HepG2 (cell line): ENCODE measurements at regions not wholly inside any gene's neighbourhood (a gene's known extent, or its start where the extent isn't known, plus 50 kb on each side); places are given as distances from the start of the nearest gene placed in this dataset.

Experiments
- ATAC-seq: fragments of 200-7000 bp; cut with Tn5 transposase; 3 replicates; pipeline ENCODE4 v1.9.1; 2020; ENCODE audit warnings: mild to moderate bottlenecking, moderate library complexity
- BruUV-seq: library from RNA; stranded (reverse); fragments of 400-500 nt; replicated peaks from 2 replicates; lab custom pipeline; 2021; lab: Mats Ljungman, UMichigan
- CTCF ChIA-PET: fragments of 300-600 bp; formaldehyde crosslinking; extraction: SDS; loops from one replicate; lab custom pipeline; 2021; ENCODE audit warnings: low total read pairs, inconsistent platforms, low intra/inter-chr PET ratio; lab: Yijun Ruan, JAX
- POLR2A ChIA-PET: fragments of 350-600 bp; sonication (Branson Sonifier 250); formaldehyde crosslinking; loops from one replicate; lab custom pipeline; 2020; ENCODE audit warnings: antibody characterized with exemption, inconsistent platforms; lab: Yijun Ruan, JAX
- DNase-seq: peaks from one replicate; pipeline ENCODE4 v3.0.0-alpha.2; 2015; ENCODE audit warnings: low spot score
- FAIRE-seq: peaks from 3 replicates; lab custom pipeline; 2011; peaks lifted over from hg19 to GRCh38; lab: Jason Lieb, UNC
- H2AFZ ChIP-seq: one replicate; pipeline ENCODE4 v1.6.1; 2011; ENCODE audit warnings: low read length, inconsistent platforms
- H3K27ac ChIP-seq: fragments of 300-600 bp; 3 replicates; pipeline ENCODE4 v1.8.0; 2011; ENCODE audit warnings: mixed run types, mild to moderate bottlenecking, mixed read lengths, low read length, inconsistent platforms; ENCODE audit not compliant: insufficient read depth; ENCODE audit errors: extremely low read length
- H3K27me3 ChIP-seq, 2 experiments: fragments of 200-600 bp in 1 of 2; 2 replicates in 1 of 2; 3 replicates in 1 of 2; pipeline versions ENCODE4 v1.6.0 to v1.8.0; 2011; ENCODE audit warnings: low read length in 2 of 2, mild to moderate bottlenecking in 2 of 2, moderate library complexity in 2 of 2, inconsistent platforms in 1 of 2; ENCODE audit not compliant: insufficient read depth in 2 of 2, control insufficient read depth in 1 of 2
- H3K36me3 ChIP-seq, 2 experiments: fragments of 200-600 bp in 1 of 2; replicated peaks in 1 of 2; 2 replicates in 1 of 2; 3 replicates in 1 of 2; pipeline versions ENCODE4 v1.5.1 to v1.8.0; 2011; ENCODE audit warnings: low read length in 2 of 2, inconsistent platforms in 1 of 2; ENCODE audit not compliant: insufficient read depth in 2 of 2, control insufficient read depth in 1 of 2
- H3K4me1 ChIP-seq: 2 replicates; pipeline ENCODE4 v1.5.1; 2012; ENCODE audit warnings: low read length, inconsistent platforms; ENCODE audit not compliant: insufficient read depth
- H3K4me2 ChIP-seq: 2 replicates; pipeline ENCODE4 v1.6.0; 2011; ENCODE audit warnings: low read depth, low read length, inconsistent platforms
- H3K4me3 ChIP-seq, 3 experiments: fragments of 200-600 bp in 1 of 3; sonication (generic), shearing (Covaris generic) in 1 of 3; replicated peaks in 1 of 3; 2 replicates each; pipeline ENCODE4 v1.5.1; 2011 to 2016; ENCODE audit warnings: low read length in 3 of 3, inconsistent platforms in 2 of 3, low read depth in 2 of 3, mild to moderate bottlenecking in 2 of 3, control low read depth in 1 of 3, mixed read lengths in 1 of 3; ENCODE audit not compliant: insufficient read depth in 1 of 3
- H3K79me2 ChIP-seq: one replicate; pipeline ENCODE4 v1.6.1; 2011; ENCODE audit warnings: low read length, inconsistent platforms; ENCODE audit not compliant: insufficient read depth
- H3K9ac ChIP-seq: 2 replicates; pipeline ENCODE4 v1.6.0; 2011; ENCODE audit warnings: mild to moderate bottlenecking, low read depth, low read length, inconsistent platforms; ENCODE audit not compliant: insufficient read depth
- H3K9me3 ChIP-seq: 2 replicates; pipeline ENCODE4 v1.5.1; 2012; ENCODE audit warnings: mild to moderate bottlenecking, low read length
- H4K20me1 ChIP-seq: 2 replicates; pipeline ENCODE4 v1.6.0; 2011; ENCODE audit warnings: inconsistent platforms, mild to moderate bottlenecking, low read length, moderate library complexity; ENCODE audit not compliant: insufficient read depth
- ATM ChIP-seq: fragments of 450-650 bp; IDR thresholded peaks from 2 replicates; pipeline ENCODE4 v1.7.1; 2017; ENCODE audit warnings: mild to moderate bottlenecking, borderline replicate concordance
- BCL3 ChIP-seq: sonication (generic); formaldehyde crosslinking; IDR thresholded peaks from 2 replicates; pipeline ENCODE4 v1.5.1; 2020; ENCODE audit warnings: mild to moderate bottlenecking, missing genetic modification reagents, moderate library complexity
- HMGXB3 ChIP-seq: sonication (generic); formaldehyde crosslinking; IDR thresholded peaks from 2 replicates; pipeline ENCODE4 v1.4.0; 2020; ENCODE audit warnings: missing genetic modification reagents, borderline replicate concordance
- HNF4G ChIP-seq, 2 experiments: sonication (generic) in 1 of 2; formaldehyde crosslinking in 1 of 2; IDR thresholded peaks; 2 replicates each; pipeline versions ENCODE4 v1.4.0 to v1.6.1; 2011 to 2020; ENCODE audit warnings: borderline replicate concordance in 2 of 2, low read depth in 2 of 2, mild to moderate bottlenecking in 2 of 2, low read length in 1 of 2, missing genetic modification reagents in 1 of 2, moderate library complexity in 1 of 2
- HNRNPUL1 ChIP-seq: fragments of 200-400 bp; formaldehyde crosslinking; IDR thresholded peaks from 2 replicates; pipeline ENCODE4 v1.6.1; 2017; ENCODE audit warnings: low read depth, mild to moderate bottlenecking, low read length, moderate library complexity
- NPAS2 ChIP-seq: sonication (generic); formaldehyde crosslinking; IDR thresholded peaks from 2 replicates; pipeline ENCODE4 v1.8.0; 2022; ENCODE audit warnings: mild to moderate bottlenecking, missing genetic modification reagents, borderline replicate concordance
- RBAK ChIP-seq: sonication (generic); formaldehyde crosslinking; IDR thresholded peaks from 2 replicates; pipeline ENCODE4 v1.5.1; 2020; ENCODE audit warnings: mild to moderate bottlenecking, missing genetic modification reagents
- ZFP36L1 ChIP-seq: sonication (generic); formaldehyde crosslinking; IDR thresholded peaks from 2 replicates; pipeline ENCODE4 v1.8.0; 2022; ENCODE audit warnings: mild to moderate bottlenecking, missing genetic modification reagents, moderate library complexity
- ZNF138 ChIP-seq: sonication (generic); formaldehyde crosslinking; IDR thresholded peaks from 2 replicates; pipeline ENCODE4 v1.5.0; 2020; ENCODE audit warnings: mild to moderate bottlenecking, low read depth, missing genetic modification reagents
- ZNF501 ChIP-seq: sonication (generic); formaldehyde crosslinking; IDR thresholded peaks from 2 replicates; pipeline ENCODE4 v1.5.1; 2020; ENCODE audit warnings: mild to moderate bottlenecking, moderate library complexity, missing genetic modification reagents
- in situ Hi-C: cut with HindIII; loops from 2 replicates; pipeline ENCODE4 v1.10.0; 2017; ENCODE audit warnings: low pct_unique_long_range_greater_than_20kb; ENCODE audit not compliant: extremely low pct_ligation_motif_present
- intact Hi-C: fragments of 100-400 bp; cut with micrococcal nuclease; formaldehyde crosslinking; loops from one replicate; pipeline ENCODE4 v1.10.0; 2022; ENCODE audit not compliant: unreplicated experiment

- TF ChIP-seq HMGXB3 (no peak), HNF4G (IDR thresholded peaks at IDR 0.05; ENCODE audit: borderline replicate concordance, low read depth, low read length) (no peak), HNF4G (CRISPR knock-in tag; IDR thresholded peaks at IDR 0.05; ENCODE audit: borderline replicate concordance, low read depth) (no peak), ZFP36L1 (CRISPR knock-in tag) (no peak), ZNF138 (CRISPR knock-in tag) (no peak), RBAK (CRISPR knock-in tag) (no peak), ATM (no peak)
Observed at GRCh38 chr4:33193109-33193508, 2472.9 kb downstream of the PCDH7 start (continued).

- Histone ChIP-seq H2AFZ (no peak overlapping the region), H3K4me3 (no peak overlapping the region), H3K36me3 (no peaks in the 10 kb centered on the region), H3K27ac (no peak overlapping the region), H3K9me3 (peaks cover 65% of the 10 kb centered on the region), H3K27me3 (no peaks in the 10 kb centered on the region), H3K4me2 (no peak overlapping the region), H4K20me1 (no peaks in the 10 kb centered on the region), H3K9ac (no peak overlapping the region), H3K4me1 (no peaks in the 10 kb centered on the region), H3K79me2 (no peaks in the 10 kb centered on the region)
- FAIRE-seq (no peak), ATAC-seq (no peak), DNase-seq (no peak)
- BruUV-seq, result no TSS peak
- in situ Hi-C loops (no loop called here), intact Hi-C loops (no loop called here)
- CTCF ChIA-PET, result no interaction called here
- POLR2A ChIA-PET, result no interaction called here
- no peak for TF ChIP-seq HNRNPUL1
- TF ChIP-seq BCL3 (CRISPR knock-in tag), result no peak
- TF ChIP-seq NPAS2 (CRISPR knock-in tag), result no peak
- TF ChIP-seq ZNF501 (CRISPR knock-in tag), result no peak
Observed at GRCh38 chr4:33200377-33200776, 2480.2 kb downstream of the PCDH7 start.
